ENCODE measurements at regions not wholly inside any gene's neighbourhood (a gene's known extent, or its start where the extent isn't known, plus 50 kb on each side); places are given as distances from the start of the nearest gene placed in this dataset.

DNA sequence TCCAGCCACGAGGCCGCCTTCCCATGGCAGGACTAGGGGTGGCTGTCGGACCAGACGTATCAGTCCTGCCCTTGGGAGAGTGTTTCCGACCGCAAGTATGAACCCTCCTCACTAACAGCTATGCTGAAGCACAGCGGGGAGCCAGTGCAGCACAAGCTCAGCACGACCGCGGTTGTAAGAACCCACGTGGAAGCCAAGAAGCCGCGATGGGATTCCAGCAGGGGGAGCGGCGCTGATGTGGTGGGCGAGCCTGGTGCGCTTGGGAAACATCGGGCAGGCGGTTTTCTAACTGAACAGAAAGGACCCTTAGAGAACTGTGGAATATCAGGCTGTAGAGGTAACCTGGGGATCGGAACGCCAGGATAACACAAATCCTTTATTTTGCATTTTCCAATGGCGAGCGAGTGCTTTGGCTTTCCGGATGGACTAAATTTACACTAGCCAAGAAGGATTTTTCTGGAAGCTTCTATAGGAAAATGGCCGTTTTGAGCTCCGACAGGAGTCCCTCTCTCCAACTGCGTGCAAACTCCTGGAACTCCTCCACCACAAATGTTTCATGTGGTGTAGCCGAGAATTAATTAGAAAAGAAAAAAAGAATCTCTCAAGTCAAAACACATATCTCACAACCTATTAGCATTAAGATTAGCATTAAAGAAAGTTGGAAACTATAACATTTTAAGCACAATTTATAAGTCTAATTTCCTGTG lies 132.0 kb upstream of the MYCN start:
- TF ChIP-seq, protein P1, sequence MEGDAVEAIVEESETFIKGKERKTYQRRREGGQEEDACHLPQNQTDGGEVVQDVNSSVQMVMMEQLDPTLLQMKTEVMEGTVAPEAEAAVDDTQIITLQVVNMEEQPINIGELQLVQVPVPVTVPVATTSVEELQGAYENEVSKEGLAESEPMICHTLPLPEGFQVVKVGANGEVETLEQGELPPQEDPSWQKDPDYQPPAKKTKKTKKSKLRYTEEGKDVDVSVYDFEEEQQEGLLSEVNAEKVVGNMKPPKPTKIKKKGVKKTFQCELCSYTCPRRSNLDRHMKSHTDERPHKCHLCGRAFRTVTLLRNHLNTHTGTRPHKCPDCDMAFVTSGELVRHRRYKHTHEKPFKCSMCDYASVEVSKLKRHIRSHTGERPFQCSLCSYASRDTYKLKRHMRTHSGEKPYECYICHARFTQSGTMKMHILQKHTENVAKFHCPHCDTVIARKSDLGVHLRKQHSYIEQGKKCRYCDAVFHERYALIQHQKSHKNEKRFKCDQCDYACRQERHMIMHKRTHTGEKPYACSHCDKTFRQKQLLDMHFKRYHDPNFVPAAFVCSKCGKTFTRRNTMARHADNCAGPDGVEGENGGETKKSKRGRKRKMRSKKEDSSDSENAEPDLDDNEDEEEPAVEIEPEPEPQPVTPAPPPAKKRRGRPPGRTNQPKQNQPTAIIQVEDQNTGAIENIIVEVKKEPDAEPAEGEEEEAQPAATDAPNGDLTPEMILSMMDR (IDR thresholded peaks at IDR 0.05), result no peak
- no peak for TF ChIP-seq POLR2A (IDR thresholded peaks at IDR 0.05)

All from uterus (tissue), 2 donors.